ES-I3 (cell line): ENCODE measurements at regions not wholly inside any gene's neighbourhood (a gene's known extent, or its start where the extent isn't known, plus 50 kb on each side); places are given as distances from the start of the nearest gene placed in this dataset.
"Not testable (repeated sequence)": the region's sequence is repeated elsewhere in the genome, so short reads cannot be mapped to it uniquely, and the experiment has no call there.

Experiments
- H3K36me3 ChIP-seq: 2 replicates; pipeline ENCODE4 v1.6.1; 2013; ENCODE audit warnings: mild to moderate bottlenecking, low read length, control low read depth, moderate library complexity; ENCODE audit not compliant: insufficient read depth
- H3K4me1 ChIP-seq: 2 replicates; pipeline ENCODE4 v1.6.1; 2013; ENCODE audit warnings: mild to moderate bottlenecking, control low read depth, low read length; ENCODE audit not compliant: insufficient read depth
- H3K9ac ChIP-seq: 2 replicates; pipeline ENCODE4 v1.6.1; 2013; ENCODE audit warnings: low read depth, mild to moderate bottlenecking, low read length, moderate library complexity
- H3K9me3 ChIP-seq: 2 replicates; pipeline ENCODE4 v1.6.1; 2013; ENCODE audit warnings: mild to moderate bottlenecking, low read length, moderate library complexity; ENCODE audit not compliant: control insufficient read depth, insufficient read depth

DNA sequence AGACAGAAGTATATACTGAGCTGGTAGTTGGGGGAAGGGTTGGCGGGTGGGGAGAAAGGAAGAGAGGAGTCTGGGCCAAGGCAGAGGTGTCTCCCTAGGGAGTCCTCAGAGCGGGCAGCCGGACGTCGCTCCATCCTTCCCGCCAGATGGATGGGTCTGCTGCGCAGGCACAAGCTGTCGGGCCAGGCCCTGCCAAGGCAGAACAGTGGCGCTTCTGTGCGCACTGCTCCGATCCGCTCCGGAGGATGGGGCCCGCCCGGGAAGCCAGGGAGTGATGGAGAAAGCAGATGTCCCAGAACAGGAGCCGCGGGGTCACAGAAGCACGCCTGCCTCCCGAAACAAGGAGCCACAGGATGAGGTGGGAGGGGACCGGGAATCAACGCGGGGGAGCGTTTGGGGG, 941.4 kb upstream of the DEFB115 start:
- not testable (repeated sequence) for H3K9ac ChIP-seq, H3K9me3 ChIP-seq, H3K36me3 ChIP-seq, H3K4me1 ChIP-seq

DNA sequence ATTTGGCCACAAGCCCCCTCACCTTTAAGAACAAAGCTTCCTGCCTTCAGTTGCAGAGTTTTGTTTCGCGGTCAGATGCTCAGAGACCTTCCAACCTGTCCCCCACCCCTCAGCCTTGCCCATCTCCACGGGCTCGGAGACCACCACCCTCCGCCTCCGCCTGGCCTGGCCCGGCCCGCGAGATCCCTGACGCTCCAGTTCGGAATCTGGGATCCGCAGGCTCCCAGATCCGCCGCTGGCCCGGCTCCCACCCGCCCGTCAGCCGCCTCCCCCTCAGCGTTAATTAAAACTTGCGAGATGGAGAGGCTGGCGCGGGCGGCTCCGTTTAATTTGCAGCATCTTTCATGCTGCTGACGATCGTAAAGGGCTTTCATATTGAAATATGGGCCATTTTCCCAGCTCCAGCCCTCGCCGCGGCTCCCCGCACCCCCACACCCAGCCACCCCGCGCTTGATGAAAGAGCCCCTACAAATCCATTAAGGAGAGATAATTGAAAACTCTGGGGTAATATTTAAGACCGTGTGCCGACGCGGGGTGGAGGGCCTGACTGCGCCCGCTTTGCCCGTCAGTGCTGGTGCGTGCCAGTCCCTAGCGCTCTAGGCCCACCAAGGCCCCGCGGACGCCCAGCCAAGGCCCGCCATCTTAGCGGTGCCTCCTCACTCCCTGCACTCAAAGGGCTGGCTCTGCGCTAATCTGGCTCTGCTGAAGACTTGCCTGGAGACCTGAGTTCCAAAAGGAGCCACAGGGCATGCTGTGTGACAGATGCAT, 940.7 kb upstream of the DEFB115 start:
- H3K9ac ChIP-seq, H3K4me1 ChIP-seq, H3K9me3 ChIP-seq, H3K36me3 ChIP-seq: not testable (repeated sequence)

- H3K4me1 ChIP-seq, H3K9me3 ChIP-seq, H3K36me3 ChIP-seq, H3K9ac ChIP-seq: not testable (repeated sequence)
Measured at GRCh38 chr20:30333744-30334143, 923.7 kb upstream of the DEFB115 start.

DNA sequence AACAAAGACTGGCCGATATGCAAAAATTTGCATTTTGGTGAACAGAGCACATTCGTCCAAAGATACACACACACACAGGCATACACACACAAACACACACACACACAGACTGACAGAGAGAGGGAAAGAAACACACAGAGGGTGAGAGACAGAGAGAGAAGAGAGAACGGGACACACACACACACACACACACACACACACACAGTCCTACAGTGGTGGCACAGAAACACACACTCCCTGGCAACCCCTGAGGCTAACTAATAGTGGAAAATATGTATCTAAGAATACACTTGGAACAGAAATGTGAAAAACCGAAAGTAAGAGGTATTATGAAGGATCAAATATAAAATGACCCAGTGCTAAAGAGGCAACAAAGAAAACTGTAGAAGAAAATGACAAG, 919.9 kb upstream of the DEFB115 start:
- H3K4me1 ChIP-seq, H3K9ac ChIP-seq, H3K9me3 ChIP-seq, H3K36me3 ChIP-seq: not testable (repeated sequence)

GRCh38 chr20:30348932-30349331, 908.5 kb upstream of the DEFB115 start:
- not testable (repeated sequence) for H3K9ac ChIP-seq, H3K9me3 ChIP-seq, H3K36me3 ChIP-seq, H3K4me1 ChIP-seq

- H3K9me3 ChIP-seq, H3K9ac ChIP-seq, H3K36me3 ChIP-seq, H3K4me1 ChIP-seq: not testable (repeated sequence)
Measured at GRCh38 chr20:30356854-30357467, 900.5 kb upstream of the DEFB115 start.

- not testable (repeated sequence) for H3K4me1 ChIP-seq, H3K9me3 ChIP-seq, H3K36me3 ChIP-seq, H3K9ac ChIP-seq
Measured at GRCh38 chr20:30361756-30362155, 895.7 kb upstream of the DEFB115 start.

DNA sequence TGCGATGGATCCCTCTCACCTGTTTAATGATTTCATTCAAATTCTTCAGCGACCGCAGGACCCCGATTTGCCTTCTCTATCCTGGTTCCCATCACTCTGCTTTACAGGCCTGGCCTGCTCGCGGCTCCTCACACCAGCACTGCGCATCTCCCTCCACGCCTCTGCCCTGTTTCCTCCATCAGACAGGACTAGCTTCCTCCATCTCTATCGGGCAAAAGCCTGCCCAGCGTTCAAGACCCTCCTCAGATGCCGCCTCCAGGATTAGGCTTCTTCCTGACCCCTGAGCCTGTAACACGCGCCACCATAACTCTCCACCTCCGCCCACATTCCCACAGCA, 881.1 kb upstream of the DEFB115 start:
- H3K4me1 ChIP-seq, H3K36me3 ChIP-seq, H3K9me3 ChIP-seq: not testable (repeated sequence)
- peak overlapping the region; percentile 61; the same call in 1 of the 2 replicates for H3K9ac ChIP-seq

- Histone ChIP-seq H3K9me3 (no peaks in the 10 kb centered on the region), H3K9ac (peak overlapping the region; percentile 86; the same call in 1 of the 2 replicates), H3K36me3 (no peaks in the 10 kb centered on the region), H3K4me1 (no peaks in the 10 kb centered on the region)
Measured at GRCh38 chr20:30376767-30377658, 880.5 kb upstream of the DEFB115 start.

DNA sequence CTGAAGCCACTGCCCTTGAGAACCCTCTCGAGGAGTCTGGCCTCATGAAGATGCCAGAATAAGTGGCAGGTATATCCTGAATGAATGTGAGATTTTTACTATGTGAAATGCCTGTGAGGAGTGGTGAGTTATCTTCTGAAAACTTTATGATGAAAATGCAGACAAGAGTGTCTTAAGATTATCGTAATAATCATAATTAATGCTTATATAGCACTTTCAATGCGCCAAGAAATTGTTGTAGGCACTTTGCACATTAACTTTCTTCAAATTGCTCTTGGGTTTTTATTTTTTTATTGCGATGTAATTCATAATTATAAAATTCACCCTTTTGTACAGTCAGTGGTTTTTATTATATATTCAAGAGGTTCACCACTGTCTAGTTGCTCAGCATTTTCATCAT, 879.1 kb upstream of the DEFB115 start:
- H3K4me1 ChIP-seq, H3K9me3 ChIP-seq, H3K36me3 ChIP-seq, H3K9ac ChIP-seq: not testable (repeated sequence)

GRCh38 chr20:30378721-30379120, 878.7 kb upstream of the DEFB115 start:
- H3K4me1 ChIP-seq, H3K9ac ChIP-seq, H3K36me3 ChIP-seq, H3K9me3 ChIP-seq: not testable (repeated sequence)

DNA sequence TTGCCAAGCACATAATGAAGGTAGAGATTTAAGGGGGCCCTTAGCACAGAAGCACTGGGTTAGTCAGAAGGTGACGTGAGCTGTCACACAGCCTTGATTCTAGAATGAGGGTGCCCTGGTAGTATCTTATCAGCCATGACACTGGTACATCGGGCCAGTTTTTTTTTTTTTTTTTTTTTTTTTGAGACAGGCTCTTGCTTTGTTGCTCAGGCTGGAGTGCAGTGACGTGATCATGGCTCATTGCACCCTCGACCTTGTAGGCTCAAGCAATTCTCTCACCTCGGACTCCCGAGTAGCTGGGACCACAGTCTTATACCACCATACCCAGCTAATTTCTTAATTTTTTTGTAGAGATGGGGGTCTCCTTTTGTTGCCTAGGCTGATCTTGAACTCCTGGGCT, 872.6 kb upstream of the DEFB115 start:
- not testable (repeated sequence) for H3K4me1 ChIP-seq, H3K9me3 ChIP-seq, H3K36me3 ChIP-seq, H3K9ac ChIP-seq

- not testable (repeated sequence) for H3K4me1 ChIP-seq, H3K9me3 ChIP-seq, H3K36me3 ChIP-seq, H3K9ac ChIP-seq
Measured at GRCh38 chr20:30386099-30386498, 871.4 kb upstream of the DEFB115 start.

DNA sequence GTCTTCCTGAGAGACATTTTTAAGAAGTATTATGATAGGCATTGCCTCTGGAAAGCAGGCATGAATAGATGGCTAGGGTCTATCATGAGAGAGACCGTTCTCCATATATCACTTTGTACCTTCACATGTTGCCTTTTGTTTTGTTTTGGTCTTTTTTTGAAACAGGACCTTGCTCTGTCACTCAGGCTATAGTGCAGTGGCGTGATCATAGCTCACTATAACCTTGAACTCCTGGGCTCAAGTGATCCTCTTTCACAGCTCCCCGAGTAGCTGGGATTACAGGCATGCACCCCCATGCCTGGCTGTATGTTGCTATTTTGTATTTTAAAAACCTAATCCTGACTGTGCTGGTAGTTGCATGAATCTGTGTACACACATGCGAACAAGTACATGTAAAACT, 869.6 kb upstream of the DEFB115 start:
- H3K9ac ChIP-seq, H3K36me3 ChIP-seq, H3K4me1 ChIP-seq, H3K9me3 ChIP-seq: not testable (repeated sequence)

DNA sequence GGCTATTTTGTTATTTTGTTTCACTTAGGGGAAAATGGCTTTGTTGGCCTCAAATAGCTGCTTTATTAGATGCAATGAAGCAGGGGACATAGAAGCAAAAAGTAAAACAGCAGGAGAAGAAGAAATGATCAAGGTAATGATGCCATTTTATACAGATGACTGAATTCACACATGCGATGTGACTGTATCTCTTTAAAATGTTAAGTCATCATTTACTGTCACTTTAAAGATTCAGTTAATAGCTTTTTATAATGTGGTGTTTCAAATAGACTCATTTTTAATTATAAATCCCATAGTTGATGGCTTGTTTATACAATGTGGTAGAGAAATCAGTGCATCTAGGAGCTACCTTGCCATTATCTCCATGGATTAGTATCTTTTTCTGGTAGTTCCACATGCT, 863.9 kb upstream of the DEFB115 start:
- not testable (repeated sequence) for H3K4me1 ChIP-seq, H3K9ac ChIP-seq, H3K9me3 ChIP-seq, H3K36me3 ChIP-seq
